Dedifferentiated amniotic fluid mesenchymal stem cell (primary cell): ENCODE measurements at regions not wholly inside any gene's neighbourhood (a gene's known extent, or its start where the extent isn't known, plus 50 kb on each side); places are given as distances from the start of the nearest gene placed in this dataset.
"Not testable (repeated sequence)": the region's sequence is repeated elsewhere in the genome, so short reads cannot be mapped to it uniquely, and the experiment has no call there.

ENCODE experiments used
- DNase-seq: peaks from one replicate; pipeline ENCODE4 v3.0.0-alpha.2; 2016; ENCODE audit errors: extremely low spot score

DNA sequence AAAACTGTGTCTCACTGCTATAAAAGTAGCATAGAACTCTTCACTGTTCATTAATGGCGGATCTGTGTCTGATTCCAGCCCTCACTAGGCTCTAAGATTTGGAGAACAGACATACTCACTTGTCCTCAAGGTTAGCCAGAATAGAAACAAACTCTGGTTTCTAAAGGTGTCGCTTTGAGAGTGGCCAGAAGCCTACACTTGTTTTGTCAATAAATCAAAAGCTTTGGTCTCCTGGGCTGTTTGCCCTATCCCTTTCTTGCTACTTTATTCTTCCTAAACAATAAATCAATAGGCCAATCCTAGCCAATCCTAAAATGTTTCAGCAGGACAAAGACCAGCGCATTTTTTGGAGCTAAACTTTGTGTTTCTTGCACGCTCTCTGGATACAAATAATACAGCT lies 1064.6 kb upstream of the CHAC2 start:
- no peak for DNase-seq

- DNase-seq, result no peak
Measured at GRCh38 chr2:52698408-52698807, 1069.2 kb upstream of the CHAC2 start.

DNA sequence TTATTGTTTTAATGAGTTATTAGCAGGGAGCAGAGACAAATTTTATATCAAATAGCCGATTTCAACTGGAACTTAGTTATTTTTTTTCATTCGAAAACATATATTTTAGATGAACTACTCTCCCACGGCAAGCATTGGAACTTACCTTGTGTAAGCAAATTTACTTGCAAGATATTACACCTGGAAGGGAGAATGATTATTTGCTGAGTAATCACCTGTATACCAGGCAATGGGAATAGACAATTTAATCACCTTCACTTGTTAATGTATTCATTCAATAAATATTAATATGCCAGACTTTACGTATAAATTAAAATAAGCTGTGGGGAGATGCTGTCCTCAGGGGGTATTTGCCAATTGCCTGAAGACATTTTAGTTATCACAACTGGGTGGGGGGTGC lies 1069.9 kb upstream of the CHAC2 start:
- no peak for DNase-seq

DNA sequence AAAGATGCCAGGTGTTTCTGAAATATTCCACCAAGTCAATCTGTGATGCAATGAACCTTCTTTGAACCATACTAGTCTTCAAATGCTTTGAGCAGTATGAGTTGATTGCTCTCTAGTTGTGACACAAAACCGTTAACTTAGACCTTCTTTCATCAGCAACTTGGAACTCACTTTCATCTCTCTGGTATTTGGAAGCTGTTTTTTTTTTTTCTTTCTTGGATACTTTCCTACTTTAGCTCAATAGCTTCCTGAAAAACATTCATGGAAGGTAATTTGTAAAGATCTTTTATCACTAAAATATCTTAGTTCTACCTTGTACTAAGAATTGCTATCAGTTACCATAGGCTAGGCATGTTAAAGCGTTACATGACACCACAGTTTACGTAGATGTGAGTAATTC lies 1071.9 kb upstream of the CHAC2 start:
- no peak for DNase-seq

DNA sequence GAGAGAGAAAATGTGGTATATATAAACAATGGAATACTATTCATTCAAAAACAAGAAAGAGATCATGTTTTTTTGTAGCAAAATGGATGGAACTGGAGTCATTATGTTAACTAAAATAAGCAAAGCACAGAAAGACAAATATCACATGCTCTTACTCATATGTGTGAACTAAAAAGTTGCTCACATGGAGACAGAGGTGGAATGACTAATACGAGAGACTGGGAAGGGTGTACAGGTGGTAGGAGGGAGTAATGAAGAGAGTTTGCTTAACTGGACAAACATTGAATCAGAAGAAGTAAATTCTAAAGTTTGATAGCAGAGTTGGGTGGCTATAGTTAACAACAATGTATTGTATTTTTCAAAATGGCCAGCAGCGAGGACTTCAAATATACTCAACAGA lies 1080.7 kb upstream of the CHAC2 start:
- no peak for DNase-seq

GRCh38 chr2:52676056-52676455 lies 1091.5 kb upstream of the CHAC2 start:
- no peak for DNase-seq

DNA sequence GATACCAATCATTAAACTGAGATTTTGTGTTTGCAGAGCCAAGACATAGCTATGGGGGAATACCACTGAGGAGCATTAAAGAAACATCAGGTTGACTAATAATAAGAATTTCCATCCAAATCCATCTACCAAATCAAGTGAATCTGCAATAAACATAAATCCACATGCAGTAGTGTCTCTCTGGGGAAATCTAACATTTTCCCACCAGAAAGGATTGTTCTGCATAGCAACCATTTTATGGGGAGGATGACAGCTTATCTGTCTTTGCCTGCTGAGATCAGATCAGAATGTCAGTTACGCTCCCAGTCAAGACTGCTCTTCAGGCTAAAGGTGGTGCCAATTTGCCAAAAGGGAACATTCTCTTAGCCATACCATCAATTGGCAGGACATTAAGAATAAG lies 1098.9 kb upstream of the CHAC2 start:
- DNase-seq, result no peak

- DNase-seq, result no peak
Measured at GRCh38 chr2:52659546-52659945, 1108.1 kb upstream of the CHAC2 start.

GRCh38 chr2:52658598-52658997 lies 1109.0 kb upstream of the CHAC2 start:
- DNase-seq, result no peak

GRCh38 chr2:52639692-52640091 lies 1127.9 kb upstream of the CHAC2 start:
- no peak for DNase-seq

- DNase-seq, result no peak
Measured at GRCh38 chr2:52632543-52632942, 1135.1 kb upstream of the CHAC2 start.

DNA sequence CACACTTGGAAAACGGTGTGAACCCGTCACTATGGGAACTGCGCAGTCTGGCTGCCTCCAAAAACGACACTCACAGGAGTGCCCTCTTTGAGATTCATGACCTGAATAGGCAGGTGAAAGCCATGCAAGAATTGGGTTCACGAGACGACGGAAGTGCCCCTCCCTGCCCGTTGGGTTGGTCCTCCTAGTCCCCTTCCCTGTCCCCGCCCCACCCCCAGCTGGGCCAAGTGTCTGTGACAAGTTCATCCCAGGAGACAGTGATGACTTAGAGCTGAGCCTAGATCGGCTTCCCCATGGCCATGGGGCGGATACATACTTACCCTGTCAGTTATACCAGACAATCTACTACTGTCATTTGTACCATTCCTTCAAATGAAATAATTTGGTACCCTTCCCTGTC lies 1137.7 kb upstream of the CHAC2 start:
- DNase-seq, result no peak

- no peak for DNase-seq
Measured at GRCh38 chr2:52629531-52629930, 1138.1 kb upstream of the CHAC2 start.

GRCh38 chr2:52622266-52622665 lies 1145.3 kb upstream of the CHAC2 start:
- DNase-seq, result no peak

- no peak for DNase-seq
Measured at GRCh38 chr2:52613064-52613463, 1154.5 kb upstream of the CHAC2 start.

- no peak for DNase-seq
Measured at GRCh38 chr2:52611759-52612158, 1155.8 kb upstream of the CHAC2 start.

DNA sequence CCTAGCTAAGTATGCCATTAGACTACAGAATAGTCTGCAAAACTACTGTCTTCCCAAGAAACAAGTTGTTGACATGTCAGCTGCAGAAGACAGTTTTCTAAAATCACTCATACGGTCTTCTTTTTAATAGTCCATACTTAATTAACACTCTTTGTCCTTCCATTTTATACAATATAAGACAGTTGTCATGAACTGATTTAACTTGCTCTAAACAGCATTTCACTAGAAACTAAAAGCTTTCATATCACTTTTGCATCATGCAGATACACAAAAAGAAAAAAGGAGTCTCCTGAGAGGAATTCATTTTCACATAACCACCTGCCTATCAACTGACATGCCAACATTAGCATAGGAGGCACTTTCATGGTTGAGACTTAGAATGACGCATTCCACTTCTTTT lies 1159.6 kb upstream of the CHAC2 start:
- DNase-seq, result no peak

- no peak for DNase-seq
Measured at GRCh38 chr2:52597346-52597745, 1170.3 kb upstream of the CHAC2 start.

DNA sequence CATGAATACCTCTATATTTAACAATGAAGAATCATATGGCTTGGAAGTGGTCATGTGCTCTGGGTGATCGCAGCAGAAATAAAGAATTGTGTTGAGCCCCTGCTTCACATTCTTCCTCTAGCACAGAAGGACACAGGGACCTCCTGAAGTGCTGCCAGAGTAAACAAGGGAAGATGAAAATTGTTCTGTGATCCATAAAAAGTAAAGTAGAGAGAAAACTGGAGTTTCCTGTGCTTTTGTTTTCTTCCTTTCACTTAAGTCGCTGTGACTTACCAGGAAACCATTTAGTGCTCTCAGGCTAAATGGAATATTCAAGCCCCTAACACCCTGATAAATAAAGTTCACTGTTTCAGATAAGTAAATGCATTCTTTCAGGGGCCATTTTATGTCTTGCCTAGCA lies 1173.6 kb upstream of the CHAC2 start:
- DNase-seq, result no peak

- not testable (repeated sequence) for DNase-seq
Measured at GRCh38 chr2:52584071-52584470, 1183.5 kb upstream of the CHAC2 start.

DNA sequence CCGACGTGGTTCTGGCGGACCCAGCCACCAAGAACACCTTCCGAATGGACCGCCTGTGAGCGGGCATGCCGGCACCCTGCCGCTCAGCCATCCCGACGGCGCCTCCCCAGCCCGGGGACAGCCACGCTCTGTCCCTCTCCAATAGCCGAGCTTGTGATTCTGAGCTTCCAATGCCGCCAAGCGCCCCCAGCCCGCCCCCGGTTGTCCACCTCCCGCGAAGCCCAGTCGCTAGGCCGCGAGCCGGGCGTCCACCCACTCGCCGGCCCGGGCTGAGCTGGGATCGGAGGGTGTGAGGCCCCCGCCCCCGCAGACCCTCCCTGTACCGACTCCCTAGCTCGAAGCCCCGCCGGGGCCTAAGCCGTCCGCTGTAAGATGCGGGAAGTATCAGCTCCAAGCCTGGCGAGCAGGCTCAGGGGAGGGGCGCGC lies 1195.1 kb upstream of the CHAC2 start:
- DNase-seq, result no peak

DNA sequence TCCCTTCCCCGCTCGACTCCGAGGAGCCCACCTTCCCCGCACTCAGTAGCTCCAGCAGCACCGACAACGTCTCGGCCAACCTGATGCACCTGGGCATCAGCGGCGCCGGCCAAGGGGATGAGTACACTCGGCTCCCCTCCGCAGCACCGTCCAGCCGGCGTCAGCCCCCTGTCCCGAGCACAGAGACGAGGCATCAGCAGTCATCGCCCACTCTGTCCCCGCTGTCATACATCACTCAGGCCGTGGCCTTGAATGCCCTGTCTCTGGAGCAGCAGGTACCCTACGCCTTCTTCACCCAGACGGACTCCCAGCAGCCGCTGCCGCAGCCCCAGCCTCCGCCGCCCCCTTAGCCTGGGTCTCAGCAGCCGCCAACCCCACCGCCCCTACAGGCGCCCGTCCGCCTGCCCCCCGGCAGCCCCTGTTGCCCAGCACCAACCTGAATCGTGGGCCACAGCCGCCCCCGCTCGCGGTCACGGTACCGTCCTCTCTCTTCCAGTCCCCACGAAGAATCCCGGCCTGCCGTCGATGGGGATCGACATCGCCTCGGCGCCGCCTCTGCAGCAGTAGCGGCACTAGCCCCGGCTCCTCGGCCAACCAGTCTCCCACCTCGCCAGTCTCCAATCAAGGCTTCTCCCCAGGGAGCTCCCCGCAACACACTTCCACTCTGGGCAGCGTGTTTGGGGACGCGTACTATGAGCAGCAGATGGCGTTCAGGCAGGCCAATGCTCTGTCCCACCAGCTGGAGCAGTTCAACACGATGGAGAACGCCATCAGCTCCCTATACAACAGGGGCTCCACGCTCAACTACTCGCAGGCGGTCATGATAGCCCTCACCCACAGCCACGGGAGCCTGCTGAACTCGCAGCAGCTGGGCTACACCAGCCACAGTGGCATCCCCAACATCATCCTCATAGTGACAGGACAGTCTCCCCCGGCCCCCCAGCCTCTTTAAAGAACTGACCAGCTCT lies 1195.9 kb upstream of the CHAC2 start:
- DNase-seq, result no peak

DNA sequence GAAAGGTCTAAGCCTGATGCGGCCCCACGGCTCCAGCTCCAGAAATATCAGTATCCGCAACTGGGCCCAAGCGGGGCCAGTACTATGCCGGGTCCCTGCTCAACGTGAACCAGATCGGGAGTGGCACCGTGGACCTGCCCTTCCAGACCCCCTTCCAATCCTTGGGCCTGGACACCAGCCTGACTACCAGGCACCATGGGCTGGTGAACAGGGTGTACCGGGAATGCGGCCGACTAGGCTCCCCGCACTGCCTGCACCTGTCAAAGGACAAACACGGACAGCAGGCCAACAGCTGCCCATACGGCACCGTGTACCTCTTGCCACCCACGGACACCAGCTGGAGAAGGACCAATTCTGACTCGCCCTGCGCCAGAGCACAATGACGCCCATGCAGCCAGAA lies 1196.9 kb upstream of the CHAC2 start:
- no peak for DNase-seq

DNA sequence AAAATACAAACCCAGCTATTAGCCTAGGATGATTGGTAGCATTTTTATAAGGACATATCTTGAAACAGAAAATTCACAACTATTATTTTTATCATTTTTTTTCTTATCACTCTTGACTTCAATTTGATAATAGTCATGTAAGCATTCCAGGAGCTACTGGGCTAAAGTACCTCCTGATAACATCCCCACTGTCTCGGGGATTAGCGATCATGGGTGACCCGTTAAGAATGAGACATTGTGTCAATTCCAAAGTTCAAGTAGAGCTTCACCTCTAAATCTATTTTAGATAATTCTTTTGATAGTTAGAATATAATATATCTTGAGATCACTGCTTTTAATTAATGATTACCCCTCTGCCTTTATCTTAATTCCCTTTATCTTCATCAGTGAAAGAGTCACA lies 1204.5 kb upstream of the CHAC2 start:
- no peak for DNase-seq
